Right lobe of liver (tissue), 6 donors: ENCODE measurements at regions not wholly inside any gene's neighbourhood (a gene's known extent, or its start where the extent isn't known, plus 50 kb on each side); places are given as distances from the start of the nearest gene placed in this dataset.
A peak's percentile ranks its signal among the peaks of the same experiment; 100 is the strongest.
"Not testable (repeated sequence)": the region's sequence is repeated elsewhere in the genome, so short reads cannot be mapped to it uniquely, and the experiment has no call there.

Source experiments
- ATAC-seq, 4 donors: fragments of 200-7000 bp; cut with Tn5 transposase; one replicate each; pipeline ENCODE4 v1.9.1; 2020; ENCODE audit warnings: mild to moderate bottlenecking in 4 of 4, moderate library complexity in 4 of 4
- DNase-seq, 3 donors: peaks; one replicate each; pipeline ENCODE4 v3.0.0-alpha.2; 2020
- H3K27ac ChIP-seq, 3 donors: fragments of 200-600 bp; one replicate each; pipeline ENCODE4 v1.8.0; 2022
- H3K27me3 ChIP-seq, 2 donors: fragments of 200-600 bp; one replicate each; pipeline ENCODE4 v1.8.0; 2022
- H3K36me3 ChIP-seq, 4 donors: fragments of 200-600 bp; sonication (generic) in 1 of 4; one replicate each; pipeline versions ENCODE4 v1.5.1 to v1.8.0; 2017 to 2022; ENCODE audit warnings: control low read depth in 1 of 4
- H3K4me1 ChIP-seq, 4 donors: fragments of 200-600 bp; sonication (generic) in 1 of 4; one replicate each; pipeline versions ENCODE4 v1.5.1 to v1.8.0; 2017 to 2022; ENCODE audit warnings: control low read depth in 1 of 4
- H3K4me3 ChIP-seq, 3 donors: fragments of 200-600 bp; one replicate each; pipeline ENCODE4 v1.8.0; 2022
- H3K9me3 ChIP-seq, 4 donors: fragments of 200-600 bp; sonication (generic) in 1 of 4; one replicate each; pipeline versions ENCODE4 v1.5.1 to v1.8.0; 2017 to 2022; ENCODE audit warnings: control low read depth in 1 of 4
- CTCF ChIP-seq, 4 donors: fragments of 200-600 bp in 3 of 4; fragments of 450-650 bp in 1 of 4; IDR thresholded peaks; one replicate each; pipeline versions ENCODE4 v1.5.1 to v1.8.0; 2016 to 2022; ENCODE audit warnings: antibody characterized with exemption in 4 of 4, mild to moderate bottlenecking in 2 of 4
- POLR2A ChIP-seq: fragments of 450-650 bp; IDR thresholded peaks from one replicate; pipeline ENCODE4 v1.6.1; 2017; ENCODE audit warnings: antibody characterized with exemption, mild to moderate bottlenecking
- WGBS: methylation state at CpG from one replicate; pipeline ENCODE4 v1.1.6; 2018; ENCODE audit warnings: low coverage, low lambda C conversion rate; ENCODE audit not compliant: insufficient coverage; ENCODE audit errors: missing lambda C conversion rate; 5-methylcytosine and 5-hydroxymethylcytosine counted together
- intact Hi-C, 2 donors: fragments of 100-400 bp; cut with DNase I; formaldehyde crosslinking; loops; one replicate each; pipeline versions ENCODE4 v1.11.2 to v1.14.1; 2022
- donor health status: DM: no; HTN: yes; CAD: no.
- donor health status: DM: no; HTN: no; CAD: no.
- donor health status: DM: no; HTN: no; CAD: no.
- donor health status: DM: no; HTN: yes; CAD: no.
- donor health status: DM: no; HTN: yes; CAD: no.

- H3K27ac ChIP-seq = no peak overlapping the region
- H3K36me3 ChIP-seq = no peaks in the 10 kb centered on the region
- no peak overlapping the region for H3K4me3 ChIP-seq
- no peaks in the 10 kb centered on the region for H3K9me3 ChIP-seq
- intact Hi-C loops = no loop called here
- DNase-seq (no peak), ATAC-seq (peak; percentile 36 to 75 (median 50))
- no peaks in the 10 kb centered on the region for H3K27me3 ChIP-seq
- WGBS = 69% methylated on average over 5 of the region's 5 CpGs
- no peaks in the 10 kb centered on the region for H3K4me1 ChIP-seq
- TF ChIP-seq POLR2A (no peak), CTCF (IDR thresholded peaks at IDR 0.05) (no peak)
These were observed 642.7 kb downstream of the TAF11L14 start for GRCh38 chr5:18276939-18277338.

- ATAC-seq (peak; percentile 70 to 83 (median 82)), DNase-seq (no peak)
- Histone ChIP-seq H3K4me3 (no peak overlapping the region), H3K9me3 (no peaks in the 10 kb centered on the region), H3K4me1 (no peaks in the 10 kb centered on the region), H3K27ac (no peak overlapping the region), H3K36me3 (no peaks in the 10 kb centered on the region), H3K27me3 (no peaks in the 10 kb centered on the region)
- WGBS = 36% methylated on average over 4 of the region's 4 CpGs
- no peak for TF ChIP-seq POLR2A
- TF ChIP-seq CTCF (IDR thresholded peaks at IDR 0.05) = peak; percentile 47 to 67 (median 63)
- intact Hi-C loops = no loop called here
These were observed 647.8 kb downstream of the TAF11L14 start for GRCh38 chr5:18281947-18282581.

GRCh38 chr5:18285257-18285656 lies 651.0 kb downstream of the TAF11L14 start:
- intact Hi-C loops = no loop called here
- no peaks in the 10 kb centered on the region for H3K27me3 ChIP-seq

GRCh38 chr5:18292146-18292545 lies 657.9 kb downstream of the TAF11L14 start:
- no peak for TF ChIP-seq POLR2A
- no peak for TF ChIP-seq CTCF (IDR thresholded peaks at IDR 0.05)
- intact Hi-C loops = loop anchor here (10.0 kb wide), 2 partner anchors 1067 to 1077 kb away; partner anchors contain the start of gene BASP1 (in 1 of the 2)
- no peaks in the 10 kb centered on the region for H3K27me3 ChIP-seq
- H3K4me3 ChIP-seq = no peak overlapping the region
- ATAC-seq (no peak), DNase-seq (no peak)
- no peaks in the 10 kb centered on the region for H3K36me3 ChIP-seq
- 87% methylated on average over 3 of the region's 3 CpGs for WGBS
- no peak overlapping the region for H3K27ac ChIP-seq
- no peaks in the 10 kb centered on the region for H3K4me1 ChIP-seq
- H3K9me3 ChIP-seq = no peaks in the 10 kb centered on the region

More at GRCh38 chr5:18285257-18285656, 651.0 kb downstream of the TAF11L14 start:
- DNase-seq (no peak), ATAC-seq (no peak)
- no peak overlapping the region for H3K4me3 ChIP-seq
- H3K36me3 ChIP-seq = no peaks in the 10 kb centered on the region
- TF ChIP-seq POLR2A (no peak), CTCF (IDR thresholded peaks at IDR 0.05) (no peak)
- H3K9me3 ChIP-seq = no peaks in the 10 kb centered on the region
- no peak overlapping the region for H3K27ac ChIP-seq
- H3K4me1 ChIP-seq = no peaks in the 10 kb centered on the region

- not testable (repeated sequence) for H3K9me3 ChIP-seq, H3K27ac ChIP-seq, H3K4me1 ChIP-seq, H3K4me3 ChIP-seq, ATAC-seq, H3K36me3 ChIP-seq, H3K27me3 ChIP-seq, DNase-seq
- intact Hi-C loops = loop anchor here (10.0 kb wide), 2 partner anchors 1071 to 1081 kb away; partner anchors contain the start of gene BASP1 (in 1 of the 2)
- WGBS = 55% methylated on average over 2 of the region's 3 CpGs
These were observed 661.4 kb downstream of the TAF11L14 start for GRCh38 chr5:18295696-18296095.
